T-cell (primary cell): ENCODE measurements at regions not wholly inside any gene's neighbourhood (a gene's known extent, or its start where the extent isn't known, plus 50 kb on each side); places are given as distances from the start of the nearest gene placed in this dataset.

Source experiments
- ATAC-seq, 4 experiments: fragments of 200-7000 bp in 3 of 4; fragments of 150-1000 bp in 1 of 4; cut with Tn5 transposase; replicated peaks in 1 of 4; 1 replicate in 3 of 4; 2 replicates in 1 of 4; pipeline ENCODE4 v1.10.0; 2021; ENCODE audit warnings: moderate library complexity in 3 of 4, mild to moderate bottlenecking in 2 of 4, moderate number of reproducible peaks in 1 of 4
- CTCF ChIA-PET, 2 donors: fragments of 300-600 bp; sonication (Branson Sonifier 250); formaldehyde crosslinking; loops; one replicate each; lab custom pipeline; 2022; ENCODE audit warnings: antibody characterized with exemption in 2 of 2; lab: Charles Lee
- POLR2A ChIA-PET, 2 donors: fragments of 300-600 bp; sonication (Branson Sonifier 250); formaldehyde crosslinking; loops; one replicate each; lab custom pipeline; 2022; ENCODE audit warnings: antibody characterized with exemption in 2 of 2; lab: Charles Lee
- DNase-seq, 35 experiments: peaks; one replicate each; pipeline versions ENCODE4 v3.0.0 to v3.0.0-alpha.2; 2013 to 2023
- H3K27ac ChIP-seq: one replicate; pipeline ENCODE4 v1.5.1; 2013; ENCODE audit warnings: low read length
- H3K27me3 ChIP-seq, 2 experiments: replicated peaks in 1 of 2; 1 replicate in 1 of 2; 2 replicates in 1 of 2; pipeline versions ENCODE4 v1.6.1 to v1.7.0; 2013; ENCODE audit warnings: low read length in 1 of 2, mixed read lengths in 1 of 2; ENCODE audit not compliant: control insufficient read depth in 2 of 2, insufficient read depth in 2 of 2; ENCODE audit errors: extremely low read depth in 1 of 2
- H3K36me3 ChIP-seq, 2 donors: 1 replicate in 1 of 2; 2 replicates in 1 of 2; pipeline versions ENCODE4 v1.6.1 to v1.7.0; 2013; ENCODE audit warnings: low read length in 1 of 2; ENCODE audit not compliant: control insufficient read depth in 2 of 2, insufficient read depth in 1 of 2; ENCODE audit errors: extremely low read depth in 1 of 2
- H3K4me1 ChIP-seq, 2 experiments: 1 replicate in 1 of 2; 2 replicates in 1 of 2; pipeline versions ENCODE4 v1.6.1 to v1.7.0; 2013; ENCODE audit warnings: low read length in 2 of 2, mixed read lengths in 1 of 2; ENCODE audit not compliant: insufficient read depth in 2 of 2, control insufficient read depth in 1 of 2; ENCODE audit errors: extremely low read depth in 1 of 2
- H3K4me3 ChIP-seq, 2 donors: 1 replicate in 1 of 2; 2 replicates in 1 of 2; pipeline versions ENCODE4 v1.5.1 to v1.7.0; 2013; ENCODE audit warnings: mild to moderate bottlenecking in 2 of 2, low read length in 1 of 2, moderate library complexity in 1 of 2; ENCODE audit not compliant: control insufficient read depth in 1 of 2; ENCODE audit errors: extremely low read depth in 1 of 2
- H3K9me3 ChIP-seq: 2 replicates; pipeline ENCODE4 v1.7.0; 2013
- H3K27ac Mint-ChIP-seq, 2 donors: one replicate each; pipeline ENCODE4 v1.8.0; 2020 to 2021; ENCODE audit warnings: mild to moderate bottlenecking in 2 of 2, mixed read lengths in 2 of 2
- H3K27me3 Mint-ChIP-seq, 2 donors: one replicate each; pipeline ENCODE4 v1.8.0; 2021 to 2022; ENCODE audit warnings: mixed read lengths in 2 of 2
- H3K36me3 Mint-ChIP-seq: one replicate; pipeline ENCODE4 v1.8.0; 2021; ENCODE audit warnings: mixed read lengths
- H3K4me1 Mint-ChIP-seq, 3 donors: one replicate each; pipeline ENCODE4 v1.8.0; 2020 to 2022; ENCODE audit warnings: mixed read lengths in 3 of 3, mild to moderate bottlenecking in 1 of 3
- H3K4me3 Mint-ChIP-seq, 3 donors: one replicate each; pipeline ENCODE4 v1.8.0; 2020 to 2022; ENCODE audit warnings: mild to moderate bottlenecking in 3 of 3, mixed read lengths in 3 of 3, moderate library complexity in 3 of 3
- H3K9me3 Mint-ChIP-seq, 3 donors: one replicate each; pipeline ENCODE4 v1.8.0; 2020 to 2022; ENCODE audit warnings: mixed read lengths in 3 of 3
- WGBS: methylation state at CpG from one replicate; pipeline ENCODE4 v1.1.5; 2013; ENCODE audit warnings: missing lambda C conversion rate; ENCODE audit not compliant: insufficient coverage; 5-methylcytosine and 5-hydroxymethylcytosine counted together

- no peak overlapping the region for H3K27ac Mint-ChIP-seq
- Histone ChIP-seq H3K4me3 (no peak overlapping the region), H3K27me3 (no peaks in the 10 kb centered on the region), H3K27ac (no peak overlapping the region), H3K4me1 (peaks cover 0 to 7% of the 10 kb centered on the region in 2 experiments), H3K9me3 (no peaks in the 10 kb centered on the region), H3K36me3 (no peaks in the 10 kb centered on the region)
- H3K4me3 Mint-ChIP-seq, result no peak overlapping the region
- ChIA-PET CTCF (no interaction called here), POLR2A (no interaction called here)
- H3K27me3 Mint-ChIP-seq, result no peaks in the 10 kb centered on the region
- no peak for ATAC-seq
- H3K9me3 Mint-ChIP-seq, result no peaks in the 10 kb centered on the region
- peaks cover 14 to 19% (median 18%) of the 10 kb centered on the region in 3 donors for H3K4me1 Mint-ChIP-seq
- H3K36me3 Mint-ChIP-seq, result no peaks in the 10 kb centered on the region
- DNase-seq, result no peak
- 56% methylated on average over 4 of the region's 6 CpGs for WGBS
These were observed 395.1 kb upstream of the RPS23 start for GRCh38 chr5:82673057-82673809.

- peaks cover 0 to 5% of the 10 kb centered on the region in 2 donors for H3K27me3 Mint-ChIP-seq
- H3K9me3 Mint-ChIP-seq, result no peaks in the 10 kb centered on the region
- 80% methylated on average over 1 of the region's 3 CpGs for WGBS
These were observed 392.5 kb upstream of the RPS23 start for GRCh38 chr5:82670692-82671091.

GRCh38 chr5:82669720-82670119 lies 391.6 kb upstream of the RPS23 start:
- no CpG with 5 or more reads among the region's 1 CpG for WGBS

More at GRCh38 chr5:82670692-82671091, 392.5 kb upstream of the RPS23 start:
- H3K4me3 Mint-ChIP-seq, result no peak overlapping the region
- Histone ChIP-seq H3K9me3 (no peaks in the 10 kb centered on the region), H3K27me3 (no peaks in the 10 kb centered on the region), H3K4me1 (no peaks in the 10 kb centered on the region), H3K36me3 (no peaks in the 10 kb centered on the region), H3K4me3 (no peak overlapping the region), H3K27ac (no peak overlapping the region)
- ATAC-seq (no peak), DNase-seq (no peak)
- H3K36me3 Mint-ChIP-seq, result no peaks in the 10 kb centered on the region
- no peaks in the 10 kb centered on the region for H3K4me1 Mint-ChIP-seq
- H3K27ac Mint-ChIP-seq, result no peak overlapping the region
- ChIA-PET POLR2A (no interaction called here), CTCF (no interaction called here)

GRCh38 chr5:82666312-82666711 lies 388.2 kb upstream of the RPS23 start:
- DNase-seq (no peak), ATAC-seq (no peak)
- Mint-ChIP-seq H3K27me3 (peaks cover 0 to 5% of the 10 kb centered on the region in 2 donors), H3K4me1 (no peaks in the 10 kb centered on the region), H3K27ac (no peak overlapping the region), H3K4me3 (no peak overlapping the region), H3K36me3 (no peaks in the 10 kb centered on the region), H3K9me3 (no peaks in the 10 kb centered on the region)
- Histone ChIP-seq H3K4me3 (no peak overlapping the region), H3K4me1 (no peaks in the 10 kb centered on the region), H3K36me3 (no peaks in the 10 kb centered on the region), H3K27ac (no peak overlapping the region), H3K27me3 (peaks cover 0 to 3% of the 10 kb centered on the region in 2 experiments), H3K9me3 (no peaks in the 10 kb centered on the region)
- CTCF ChIA-PET, result no interaction called here
- POLR2A ChIA-PET, result no interaction called here
- no CpG with 5 or more reads among the region's 2 CpGs for WGBS

More at GRCh38 chr5:82669720-82670119, 391.6 kb upstream of the RPS23 start:
- Histone ChIP-seq H3K4me3 (no peak overlapping the region), H3K9me3 (no peaks in the 10 kb centered on the region), H3K27ac (no peak overlapping the region), H3K36me3 (no peaks in the 10 kb centered on the region), H3K27me3 (no peaks in the 10 kb centered on the region), H3K4me1 (no peaks in the 10 kb centered on the region)
- H3K9me3 Mint-ChIP-seq, result no peaks in the 10 kb centered on the region
- POLR2A ChIA-PET, result no interaction called here
- H3K27ac Mint-ChIP-seq, result no peak overlapping the region
- no peaks in the 10 kb centered on the region for H3K4me1 Mint-ChIP-seq
- ATAC-seq, result no peak
- no peak overlapping the region for H3K4me3 Mint-ChIP-seq
- no peaks in the 10 kb centered on the region for H3K36me3 Mint-ChIP-seq
- H3K27me3 Mint-ChIP-seq, result peaks cover 0 to 5% of the 10 kb centered on the region in 2 donors
- CTCF ChIA-PET, result no interaction called here
- DNase-seq, result no peak

- WGBS, result no CpG with 5 or more reads among the region's 3 CpGs
- no peaks in the 10 kb centered on the region for H3K9me3 ChIP-seq
- no peaks in the 10 kb centered on the region for H3K9me3 Mint-ChIP-seq
- no peak overlapping the region for H3K4me3 Mint-ChIP-seq
- ATAC-seq (no peak), DNase-seq (no peak)
- peaks cover 0 to 5% of the 10 kb centered on the region in 2 donors for H3K27me3 Mint-ChIP-seq
- no peaks in the 10 kb centered on the region for H3K36me3 Mint-ChIP-seq
- ChIA-PET CTCF (no interaction called here), POLR2A (no interaction called here)
- peaks cover 0 to 3% of the 10 kb centered on the region in 2 experiments for H3K27me3 ChIP-seq
- no peak overlapping the region for H3K4me3 ChIP-seq
- no peak overlapping the region for H3K27ac Mint-ChIP-seq
- H3K4me1 Mint-ChIP-seq, result no peaks in the 10 kb centered on the region
- no peak overlapping the region for H3K27ac ChIP-seq
- no peaks in the 10 kb centered on the region for H3K36me3 ChIP-seq
- H3K4me1 ChIP-seq, result no peaks in the 10 kb centered on the region
These were observed 386.6 kb upstream of the RPS23 start for GRCh38 chr5:82664732-82665131.

- DNase-seq (no peak), ATAC-seq (no peak)
- ChIA-PET POLR2A (no interaction called here), CTCF (no interaction called here)
- 93% methylated on average over 1 of the region's 4 CpGs for WGBS
- H3K27ac Mint-ChIP-seq, result no peak overlapping the region
- no peaks in the 10 kb centered on the region for H3K9me3 Mint-ChIP-seq
- Histone ChIP-seq H3K27me3 (peaks cover 0 to 3% of the 10 kb centered on the region in 2 experiments), H3K27ac (no peak overlapping the region), H3K4me1 (no peaks in the 10 kb centered on the region), H3K4me3 (no peak overlapping the region), H3K36me3 (no peaks in the 10 kb centered on the region), H3K9me3 (no peaks in the 10 kb centered on the region)
- peaks cover 0 to 5% of the 10 kb centered on the region in 2 donors for H3K27me3 Mint-ChIP-seq
- no peak overlapping the region for H3K4me3 Mint-ChIP-seq
- H3K4me1 Mint-ChIP-seq, result no peaks in the 10 kb centered on the region
- H3K36me3 Mint-ChIP-seq, result no peaks in the 10 kb centered on the region
These were observed 385.1 kb upstream of the RPS23 start for GRCh38 chr5:82663225-82663624.
